UCSD-AML1 (cell line): ENCODE measurements at regions not wholly inside any gene's neighbourhood (a gene's known extent, or its start where the extent isn't known, plus 50 kb on each side); places are given as distances from the start of the nearest gene placed in this dataset.
"Not testable (repeated sequence)": the region's sequence is repeated elsewhere in the genome, so short reads cannot be mapped to it uniquely, and the experiment has no call there.

ENCODE experiments used
- DNase-seq: peaks from one replicate; lab custom pipeline; 2025; ENCODE audit not compliant: unreplicated experiment; lab: John Stamatoyannopoulos, UW

DNA sequence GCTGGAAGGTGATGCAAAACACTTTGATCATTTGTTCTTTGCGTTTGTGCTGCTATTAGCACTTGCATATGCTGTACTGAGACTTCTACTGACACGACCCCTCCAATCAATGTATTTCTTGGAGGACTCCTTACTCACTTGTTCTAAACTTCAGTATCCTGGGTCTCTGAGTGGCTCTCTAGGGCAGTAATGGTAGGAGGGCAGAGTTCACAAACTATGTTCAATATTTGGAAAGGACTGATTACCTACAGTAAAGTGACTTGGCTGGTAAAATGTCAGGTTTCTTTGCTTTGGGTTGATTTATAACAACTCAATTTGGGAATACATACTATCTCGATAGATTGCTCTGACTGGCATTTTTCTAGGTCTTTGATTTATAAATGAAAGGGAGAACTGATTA lies 93.7 kb downstream of the TRIM43 start:
- DNase-seq, result no peak

DNA sequence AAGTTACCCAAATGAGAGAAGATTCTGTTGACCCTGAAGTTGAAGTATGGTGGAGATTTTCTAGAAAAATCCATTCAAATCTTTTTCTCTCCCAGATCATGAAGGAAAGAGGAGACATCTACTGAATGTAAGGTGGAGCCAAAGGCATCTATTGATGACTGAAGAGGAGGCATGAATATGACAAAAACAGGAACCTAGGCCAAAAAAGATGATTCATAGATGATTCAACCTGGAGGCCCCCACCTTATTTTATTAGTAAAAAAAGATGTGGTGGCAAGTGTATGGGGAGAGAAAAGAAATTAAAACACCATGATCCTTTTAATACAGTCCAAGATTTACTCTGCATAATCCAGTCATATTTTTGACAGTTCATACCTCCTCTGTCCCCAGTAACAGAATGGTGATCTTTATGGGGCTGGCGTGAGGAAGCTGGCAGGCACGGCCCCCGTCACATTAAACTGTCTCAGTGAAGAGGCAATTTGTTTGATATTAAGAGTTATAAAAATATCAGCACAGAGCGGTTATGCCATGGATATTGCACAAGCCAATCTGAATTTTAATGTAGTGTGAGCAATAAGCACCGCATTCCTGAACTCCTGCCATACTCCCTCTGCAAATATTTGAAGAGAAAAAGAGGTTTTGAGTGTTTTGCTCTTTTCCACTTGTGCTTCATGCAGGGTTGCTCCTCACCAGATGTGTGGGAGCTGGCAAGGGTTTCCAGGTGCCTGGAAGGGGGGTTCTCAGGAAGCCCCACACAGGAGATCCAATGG lies 94.4 kb downstream of the TRIM43 start:
- not testable (repeated sequence) for DNase-seq

DNA sequence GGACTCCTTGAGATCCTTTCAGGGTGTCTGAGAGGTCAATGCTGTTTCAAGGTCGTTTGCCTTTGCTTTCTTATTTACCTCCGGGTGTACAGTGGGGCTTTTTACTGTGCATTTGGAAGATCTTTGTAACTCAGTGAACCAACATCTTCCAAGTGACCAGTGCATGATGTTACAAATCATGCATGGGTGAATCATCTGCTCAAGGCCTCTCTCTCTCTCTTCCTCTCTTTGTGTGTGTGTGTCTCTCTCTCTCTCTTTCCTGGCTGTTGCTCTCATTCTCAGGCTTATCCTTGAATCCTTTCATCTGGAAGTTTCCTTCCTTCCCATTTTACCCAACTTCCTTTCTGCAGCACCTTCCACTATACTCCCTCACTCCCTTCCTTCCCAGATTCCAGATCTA lies 96.1 kb downstream of the TRIM43 start:
- DNase-seq, result not testable (repeated sequence)

DNA sequence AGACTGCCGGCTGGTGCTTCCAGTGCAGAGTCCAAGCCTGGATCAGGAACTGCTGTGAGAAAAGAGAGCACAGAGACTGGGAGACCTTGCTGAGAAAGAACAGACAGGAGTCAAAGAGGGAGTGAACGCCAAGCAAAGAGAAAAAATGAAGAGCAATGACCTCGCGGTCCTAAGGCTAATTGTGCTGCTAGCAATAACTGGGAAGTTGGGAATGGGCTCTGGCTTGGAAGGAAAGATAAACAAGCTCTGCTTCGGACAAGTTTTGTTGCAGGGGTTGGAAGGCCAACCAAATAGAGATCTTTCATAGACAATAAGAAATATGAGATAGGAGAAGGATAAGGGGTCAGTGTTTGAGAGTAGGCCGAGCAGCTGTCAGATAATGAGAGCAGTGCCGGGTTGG lies 99.4 kb downstream of the TRIM43 start:
- DNase-seq, result not testable (repeated sequence)

DNA sequence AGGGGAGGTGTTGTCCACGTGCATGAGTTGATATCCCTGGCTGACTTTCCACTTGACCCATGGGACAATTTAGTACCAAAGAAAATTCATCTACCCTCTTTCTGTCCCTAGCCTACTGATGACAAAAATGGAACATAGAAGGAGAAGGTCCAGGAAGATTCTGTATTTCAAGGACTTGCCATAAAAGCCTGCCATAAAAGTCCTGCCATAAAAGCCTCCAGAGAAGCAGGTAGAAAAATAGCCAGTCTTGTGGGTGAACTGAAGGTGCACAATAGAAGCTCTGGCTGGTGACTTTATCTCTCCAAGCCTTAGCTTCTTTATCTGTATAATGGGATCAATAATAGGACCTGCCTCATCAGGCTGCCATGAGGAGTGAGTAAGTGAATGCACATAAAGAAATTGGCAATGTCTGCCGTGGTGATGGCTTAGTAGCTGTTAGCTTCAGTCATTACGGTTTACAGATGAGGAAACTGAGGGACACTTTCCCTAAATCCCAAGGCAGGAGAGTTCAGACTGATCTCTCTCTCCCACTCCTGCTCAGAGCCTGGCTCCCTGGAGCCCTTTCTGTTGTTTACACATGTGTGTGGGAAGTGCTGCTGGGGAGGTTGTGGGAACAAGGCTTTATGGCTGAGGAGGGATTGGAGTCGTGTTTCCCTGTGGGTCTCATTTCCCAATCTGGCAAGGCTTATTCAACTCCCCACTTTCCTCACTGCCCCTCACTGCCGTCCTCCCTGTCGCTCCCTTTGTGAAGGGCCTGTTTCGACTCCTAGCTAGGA lies 101.5 kb downstream of the TRIM43 start:
- not testable (repeated sequence) for DNase-seq

DNA sequence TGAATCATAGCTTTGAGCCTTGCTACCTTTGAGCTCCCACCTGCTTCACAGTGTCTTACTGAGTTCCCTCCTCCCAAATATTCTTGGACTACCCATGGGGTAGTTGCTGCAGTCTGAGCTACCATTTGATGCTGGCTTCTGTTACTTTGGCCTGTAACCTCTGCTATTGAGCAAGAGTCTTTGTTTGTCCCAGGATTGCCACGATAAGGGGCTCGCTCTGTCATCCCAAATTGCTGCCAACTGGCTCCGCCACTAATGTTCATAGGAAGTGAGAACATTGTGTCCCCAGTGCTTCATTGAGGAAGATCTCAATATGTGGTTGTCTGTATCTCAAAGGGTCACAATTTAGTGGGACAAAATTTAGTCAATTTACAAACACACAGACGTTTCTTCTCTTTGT lies 103.8 kb downstream of the TRIM43 start:
- DNase-seq, result no peak

DNA sequence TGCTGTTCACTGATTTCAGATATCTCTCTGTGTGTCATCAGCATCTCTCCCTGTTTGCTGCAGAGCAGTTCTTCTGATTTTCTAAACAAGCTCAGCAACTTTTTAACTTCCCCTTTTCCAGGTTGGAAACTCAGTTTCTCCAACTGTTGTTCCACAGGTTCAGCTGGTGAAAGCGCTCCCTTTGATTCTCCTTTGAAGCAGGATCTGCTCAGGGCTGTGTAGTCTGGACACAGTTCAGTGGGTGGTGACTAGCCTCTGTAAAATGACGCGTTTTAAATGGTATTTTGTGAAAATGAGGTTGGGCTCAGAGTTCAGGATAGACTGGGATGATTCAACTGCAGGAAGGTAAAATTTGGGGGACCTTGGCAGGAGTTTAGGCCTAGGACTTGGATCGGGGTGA lies 106.3 kb downstream of the TRIM43 start:
- no peak for DNase-seq

DNA sequence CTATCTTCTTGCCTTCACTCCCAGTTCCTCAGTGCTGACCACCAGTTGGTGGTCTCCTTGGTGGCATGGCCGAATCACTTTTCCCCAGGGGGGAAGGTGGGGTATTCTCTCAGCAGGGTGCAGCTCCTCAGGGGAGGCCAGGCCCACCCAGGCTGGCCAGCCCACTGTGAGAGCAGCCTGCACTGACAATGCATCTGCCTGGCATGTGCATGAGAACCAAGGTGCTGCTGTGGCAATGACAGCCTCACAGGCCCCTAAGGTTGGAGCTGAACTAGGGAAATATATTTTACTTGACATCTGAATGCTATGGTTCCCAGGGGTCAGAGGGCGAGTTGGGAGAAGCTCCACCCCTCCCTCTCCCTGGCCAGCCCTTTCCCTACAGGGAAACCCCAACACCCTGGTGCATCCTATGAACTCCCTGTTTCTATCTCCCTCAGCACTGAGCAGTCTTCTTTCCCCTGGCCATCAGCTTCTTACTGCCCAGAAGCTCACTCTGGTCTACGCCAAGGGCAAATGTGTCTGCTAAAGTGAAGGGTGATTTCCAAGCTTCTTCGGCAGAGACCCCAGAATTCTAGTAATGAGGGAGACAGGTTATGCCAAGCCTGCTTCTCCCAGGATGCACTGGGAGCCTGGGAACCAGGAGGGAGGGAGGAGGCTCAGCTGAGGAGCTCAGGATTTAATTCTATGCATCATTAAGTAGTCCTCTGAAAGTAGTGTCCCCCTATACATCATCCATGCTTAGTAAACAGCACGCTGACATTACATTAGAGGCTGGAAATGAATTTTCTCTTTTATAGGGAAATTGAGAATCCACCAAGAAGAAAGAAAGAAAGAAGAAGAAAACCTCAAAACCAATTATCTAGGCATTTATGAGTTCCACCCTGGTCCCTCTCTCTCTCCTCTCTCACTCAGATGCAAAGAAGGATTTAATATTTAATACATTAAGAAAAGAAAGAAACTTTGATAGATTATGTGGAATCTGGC lies 107.7 kb downstream of the TRIM43 start:
- not testable (repeated sequence) for DNase-seq

DNA sequence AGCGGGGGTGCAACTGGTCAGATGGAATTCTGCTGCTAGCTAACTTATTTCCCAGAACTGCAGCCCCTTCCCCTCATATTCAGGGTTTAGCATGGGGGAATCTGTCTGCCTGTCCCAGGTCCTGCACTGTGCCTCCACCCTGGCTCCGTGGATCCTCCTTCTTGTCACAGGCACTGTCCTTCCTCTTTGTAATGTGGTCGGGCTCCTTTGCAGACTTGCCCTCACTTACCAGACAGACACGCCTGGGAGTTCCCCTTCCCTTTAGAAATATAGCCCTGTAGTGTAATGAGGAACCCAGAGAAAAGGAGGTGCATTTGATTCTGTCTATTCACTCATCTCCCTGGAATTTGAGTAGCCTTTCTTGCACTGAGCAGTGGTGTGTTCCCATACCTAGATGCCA lies 108.7 kb downstream of the TRIM43 start:
- DNase-seq, result peak; percentile 20

DNA sequence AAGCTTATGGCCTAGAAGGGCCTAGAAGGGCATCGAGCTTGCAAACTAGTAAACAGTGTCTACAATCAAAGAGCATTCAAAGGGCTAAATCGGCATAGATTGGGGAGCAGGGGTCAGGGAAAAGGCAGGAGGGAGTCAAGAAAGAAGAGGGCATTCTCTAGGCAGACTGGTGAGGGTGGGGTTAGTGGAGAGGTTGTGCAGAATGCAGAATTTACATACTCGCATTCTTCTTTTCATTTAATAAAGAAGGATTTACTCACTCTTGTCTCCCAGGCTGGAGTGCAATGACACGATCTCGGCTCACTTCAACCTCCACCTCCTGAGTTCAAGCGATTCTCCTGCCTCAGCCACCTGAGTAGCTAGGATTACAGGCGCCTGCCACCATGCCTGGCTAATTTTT lies 110.7 kb downstream of the TRIM43 start:
- DNase-seq, result no peak

DNA sequence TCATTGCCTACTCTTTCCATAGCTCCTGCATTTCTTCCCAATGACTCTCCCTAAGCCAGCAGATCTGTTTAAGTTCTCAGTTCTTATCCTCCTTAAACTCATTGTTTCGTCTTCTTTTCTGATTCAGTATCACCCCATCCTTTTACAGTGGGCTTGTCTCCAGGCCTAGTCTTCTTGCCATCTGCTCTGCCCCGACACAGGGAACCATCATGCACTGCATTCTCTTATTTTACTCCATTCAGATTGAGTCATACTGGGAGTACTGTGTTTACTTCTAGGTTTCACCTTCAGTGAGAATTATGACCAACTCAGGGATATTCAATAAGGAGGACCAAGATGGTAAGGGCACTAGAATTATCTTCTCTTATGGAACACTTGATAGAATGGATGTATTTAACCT lies 115.4 kb downstream of the TRIM43 start:
- not testable (repeated sequence) for DNase-seq

DNA sequence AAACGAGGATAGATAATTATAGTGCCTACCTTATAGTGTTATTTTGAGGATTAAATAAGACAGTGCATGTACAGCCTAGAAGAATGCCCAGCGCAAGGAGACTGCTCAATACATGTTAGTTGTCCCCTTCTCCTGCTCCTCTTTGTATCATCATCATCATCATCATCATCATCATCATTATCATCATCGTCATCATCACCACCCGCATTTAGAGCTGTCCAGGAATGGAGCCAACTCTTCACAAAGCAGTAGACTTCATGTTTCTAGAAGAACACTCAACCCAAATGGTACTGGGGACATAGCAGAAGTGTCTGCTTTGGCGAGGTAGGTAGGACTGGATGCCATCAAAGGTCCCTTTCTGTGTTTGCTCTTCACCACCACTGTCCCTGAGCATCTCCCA lies 116.0 kb downstream of the TRIM43 start:
- no peak for DNase-seq

DNA sequence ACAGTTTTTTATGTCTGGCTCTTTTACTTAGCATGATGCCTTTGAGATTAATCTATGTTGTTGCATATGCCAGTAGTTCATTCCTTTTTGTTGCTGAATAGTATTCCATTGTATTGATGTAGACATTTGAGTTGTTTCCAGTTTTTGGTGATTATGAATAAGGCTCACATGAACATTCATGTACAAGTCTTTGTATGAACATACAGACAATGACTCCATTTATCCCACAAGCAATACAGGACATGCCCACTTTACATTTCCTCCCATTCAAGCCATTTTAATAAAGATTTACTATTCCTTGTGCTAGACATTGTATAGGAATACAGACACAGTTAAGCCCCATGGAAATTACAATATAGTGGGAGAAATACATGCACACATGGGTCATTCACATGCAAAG lies 118.0 kb downstream of the TRIM43 start:
- no peak for DNase-seq

DNA sequence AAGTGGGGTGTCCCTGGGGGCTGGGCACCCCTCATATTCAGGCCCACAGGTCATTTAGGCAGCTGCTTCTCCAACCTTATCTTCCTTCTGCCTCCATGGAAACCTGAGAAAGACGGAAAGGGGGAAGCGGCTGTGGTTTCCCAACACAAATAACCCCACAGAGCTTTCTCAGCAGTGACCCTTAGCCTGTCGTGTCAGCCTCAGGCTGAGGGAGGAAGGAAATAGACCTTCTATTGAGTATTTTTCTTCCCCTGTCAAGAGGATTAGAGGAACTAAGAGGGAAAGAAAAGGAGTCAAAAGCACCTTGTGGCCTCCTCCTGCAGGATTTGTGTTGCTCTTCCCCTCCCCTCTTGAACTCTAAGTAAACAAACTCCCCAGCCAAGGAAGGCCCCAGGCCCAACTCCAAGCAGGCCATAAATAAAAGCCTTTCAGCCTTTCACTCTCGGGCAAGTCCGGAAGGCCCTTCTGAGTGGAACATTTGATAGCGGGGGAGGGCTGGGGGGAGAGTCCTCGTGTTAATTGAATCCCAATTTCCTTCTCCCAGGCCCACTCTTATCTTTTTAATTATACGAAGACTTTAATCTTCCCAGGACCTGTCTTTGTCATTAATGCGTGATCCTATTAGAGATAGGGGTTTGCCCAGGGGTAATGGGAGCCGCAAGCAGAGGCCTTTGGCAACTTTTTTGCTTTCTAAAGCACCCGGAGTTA lies 121.8 kb downstream of the TRIM43 start:
- DNase-seq, result peak; percentile 59

DNA sequence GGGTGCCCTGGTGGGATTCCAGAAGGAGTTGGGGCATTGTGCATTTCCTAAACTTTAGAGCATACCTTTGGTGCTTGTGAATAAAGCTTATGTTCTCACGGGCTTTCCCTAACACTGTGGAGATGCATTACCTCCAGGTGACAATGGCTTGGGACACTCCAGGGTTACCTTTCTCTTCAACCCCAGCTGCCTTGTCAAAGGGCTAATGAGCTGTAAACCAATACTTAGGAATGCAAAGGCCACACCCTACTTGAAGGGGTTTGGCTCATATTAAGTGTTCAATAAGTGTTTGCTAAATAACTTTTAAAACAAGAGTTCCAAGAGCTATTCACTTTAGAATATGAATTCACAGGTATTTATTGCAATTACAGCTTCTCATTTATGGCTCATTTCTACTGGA lies 122.6 kb downstream of the TRIM43 start:
- DNase-seq, result not testable (repeated sequence)

DNA sequence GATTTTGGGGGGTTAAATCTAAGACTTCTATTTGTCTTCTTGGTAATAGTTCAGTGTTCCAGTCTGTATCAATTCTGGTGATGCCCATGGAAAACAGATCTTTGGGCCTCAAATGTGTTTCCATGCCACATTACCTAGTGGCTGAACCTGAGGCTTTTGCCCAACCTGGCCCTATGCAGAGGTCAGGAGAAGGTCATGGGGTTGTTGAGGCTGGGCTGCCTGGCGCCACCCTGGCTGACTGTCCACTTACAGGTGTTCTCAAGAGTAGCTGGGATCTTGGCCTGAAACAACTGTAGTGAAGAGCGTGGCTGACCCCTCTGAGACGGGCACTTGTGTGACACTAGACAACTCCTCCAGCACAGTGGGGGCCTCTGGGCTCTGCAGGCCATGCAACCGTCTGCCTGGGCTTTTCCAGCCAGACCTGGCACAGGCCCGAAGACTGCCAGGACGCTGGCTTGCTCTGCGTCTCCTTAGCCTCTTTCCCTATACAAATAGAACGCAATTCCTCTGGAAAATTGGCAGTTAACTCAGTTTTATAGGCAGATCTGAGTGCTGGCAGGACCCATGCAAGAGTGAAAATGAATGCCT lies 127.8 kb downstream of the TRIM43 start:
- DNase-seq, result no peak

DNA sequence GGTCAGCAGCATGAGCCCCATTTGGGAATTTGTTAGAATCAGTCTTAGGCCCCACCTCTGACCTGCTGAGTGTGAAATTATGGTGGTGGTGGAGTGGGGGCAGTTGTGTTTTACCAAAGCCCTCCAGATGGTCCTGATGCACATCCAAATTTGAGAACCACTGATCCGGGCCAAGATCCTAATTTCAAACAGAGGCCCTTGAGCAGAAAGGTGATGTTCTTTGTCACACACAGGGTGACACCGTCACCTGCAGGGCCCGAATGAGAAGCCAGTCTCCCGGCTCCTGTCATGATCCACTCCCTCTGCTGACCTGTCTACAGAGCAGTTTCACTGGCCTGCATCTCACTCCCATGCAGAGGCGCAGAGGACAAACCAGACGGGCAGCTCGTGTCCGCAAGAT lies 129.9 kb downstream of the TRIM43 start:
- DNase-seq, result no peak

DNA sequence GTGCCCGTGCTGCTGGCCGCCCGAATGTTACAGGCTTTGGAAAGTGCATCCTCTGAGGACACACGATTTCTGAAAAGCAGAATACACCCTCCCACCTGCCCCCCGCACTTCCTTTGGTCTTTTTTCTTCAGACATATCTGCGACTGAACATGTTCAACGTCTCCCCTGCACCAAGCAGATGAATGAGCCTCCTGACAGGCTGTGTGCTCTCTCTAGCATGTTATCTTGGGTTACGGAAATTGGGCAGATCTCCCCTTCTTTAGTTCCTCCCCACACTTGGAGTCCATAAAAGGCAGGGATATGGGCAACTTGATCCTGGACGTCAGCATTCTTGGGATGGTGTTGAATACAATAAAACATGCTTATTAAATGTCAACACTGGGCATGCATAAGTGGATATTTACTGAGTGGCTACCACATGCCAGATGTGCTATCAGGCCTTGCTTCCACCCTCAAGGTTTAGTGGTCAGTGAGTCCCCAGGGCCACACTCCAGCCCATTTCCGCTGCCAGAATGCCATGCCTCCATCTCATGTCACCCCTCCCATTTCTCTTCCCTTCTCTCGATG lies 130.4 kb downstream of the TRIM43 start:
- DNase-seq, result no peak

DNA sequence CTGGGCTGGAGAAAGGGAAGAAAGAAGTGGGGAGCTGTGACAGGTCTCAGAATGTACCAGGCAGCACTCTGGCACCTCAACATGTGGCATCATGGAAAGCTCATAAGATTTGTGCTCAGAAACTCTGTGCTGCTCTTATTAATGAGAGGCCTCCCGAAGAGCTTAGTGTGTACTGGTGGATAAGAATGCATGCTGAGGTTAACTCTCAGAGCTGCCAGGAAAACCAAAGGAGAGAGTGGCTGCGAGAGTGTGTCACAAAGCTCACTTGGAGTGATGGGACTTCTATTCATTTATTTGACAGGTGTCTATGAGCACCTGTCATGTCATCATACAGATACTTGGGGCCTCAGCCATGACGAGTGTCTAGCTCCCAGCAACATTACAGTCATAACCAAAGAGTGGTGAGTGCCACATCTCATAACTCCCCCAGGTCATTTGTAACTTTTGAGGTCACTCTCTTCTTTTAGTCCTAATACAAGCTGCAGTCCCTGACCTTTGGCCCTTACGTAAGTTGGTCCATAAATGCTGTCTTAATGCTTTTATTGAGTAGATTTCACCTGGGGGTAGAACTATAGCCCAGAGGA lies 131.9 kb downstream of the TRIM43 start:
- not testable (repeated sequence) for DNase-seq

DNA sequence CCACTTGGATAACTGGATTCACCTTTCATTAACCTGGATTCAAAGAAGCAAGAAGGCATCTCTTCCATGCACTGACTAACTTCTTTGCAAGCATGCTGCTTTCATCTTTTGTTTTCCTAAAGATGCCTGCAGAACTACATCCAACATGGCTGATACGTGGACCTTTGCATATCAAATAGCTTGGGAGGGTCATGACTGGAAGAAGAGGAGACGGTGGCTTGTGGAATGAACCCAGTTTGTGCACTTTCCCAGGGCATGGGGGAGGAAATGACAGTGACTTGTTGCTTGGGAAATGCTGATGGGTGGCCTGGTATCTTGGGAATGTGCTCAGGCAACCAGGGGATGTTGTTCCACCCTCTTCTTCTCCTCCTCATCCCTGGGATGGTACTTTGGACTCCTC lies 133.4 kb downstream of the TRIM43 start:
- not testable (repeated sequence) for DNase-seq
